GM18907 (cell line): ENCODE measurements at regions not wholly inside any gene's neighbourhood (a gene's known extent, or its start where the extent isn't known, plus 50 kb on each side); places are given as distances from the start of the nearest gene placed in this dataset.
A peak's percentile ranks its signal among the peaks of the same experiment; 100 is the strongest.

Experiments used
- ATAC-seq: cut with Tn5 transposase; IDR thresholded peaks from one replicate; pipeline ENCODE4 v1.9.1; 2021; ENCODE audit warnings: mild to moderate bottlenecking, moderate library complexity; ENCODE audit not compliant: unreplicated experiment

- ATAC-seq, result peak; percentile 93
Measured at GRCh38 chr3:25033407-25034029, 394.5 kb upstream of the RARB start.

- ATAC-seq, result no peak
Measured at GRCh38 chr3:25035526-25035925, 392.5 kb upstream of the RARB start.

- ATAC-seq, result no peak
Measured at GRCh38 chr3:25036633-25037032, 391.4 kb upstream of the RARB start.

- ATAC-seq, result no peak
Measured at GRCh38 chr3:25037049-25037547, 391.0 kb upstream of the RARB start.

GRCh38 chr3:25038271-25038670 lies 389.8 kb upstream of the RARB start:
- no peak for ATAC-seq

- no peak for ATAC-seq
Measured at GRCh38 chr3:25038922-25039321, 389.1 kb upstream of the RARB start.

GRCh38 chr3:25040748-25041147 lies 387.3 kb upstream of the RARB start:
- ATAC-seq, result no peak

GRCh38 chr3:25041871-25042584 lies 386.0 kb upstream of the RARB start:
- ATAC-seq, result no peak

GRCh38 chr3:25043177-25043576 lies 384.9 kb upstream of the RARB start:
- no peak for ATAC-seq

- no peak for ATAC-seq
Measured at GRCh38 chr3:25043749-25044148, 384.3 kb upstream of the RARB start.

GRCh38 chr3:25044762-25045710 lies 383.0 kb upstream of the RARB start:
- ATAC-seq, result no peak

GRCh38 chr3:25046911-25047771 lies 380.9 kb upstream of the RARB start:
- no peak for ATAC-seq

GRCh38 chr3:25049304-25049703 lies 378.8 kb upstream of the RARB start:
- ATAC-seq, result no peak

GRCh38 chr3:25053360-25053759 lies 374.7 kb upstream of the RARB start:
- no peak for ATAC-seq

GRCh38 chr3:25056036-25056755 lies 371.9 kb upstream of the RARB start:
- ATAC-seq, result no peak

- ATAC-seq, result no peak
Measured at GRCh38 chr3:25056803-25057351, 371.2 kb upstream of the RARB start.

- no peak for ATAC-seq
Measured at GRCh38 chr3:25057379-25057778, 370.7 kb upstream of the RARB start.

GRCh38 chr3:25064681-25065080 lies 363.4 kb upstream of the RARB start:
- no peak for ATAC-seq

- no peak for ATAC-seq
Measured at GRCh38 chr3:25069970-25070369, 358.1 kb upstream of the RARB start.

- ATAC-seq, result no peak
Measured at GRCh38 chr3:25071846-25072245, 356.2 kb upstream of the RARB start.
